Hepatocyte (in vitro differentiated cells): ENCODE measurements at regions not wholly inside any gene's neighbourhood (a gene's known extent, or its start where the extent isn't known, plus 50 kb on each side); places are given as distances from the start of the nearest gene placed in this dataset.

Experiments used
- EZH2 ChIP-seq: fragments of 200-600 bp; sonication (generic); IDR thresholded peaks from 2 replicates; pipeline ENCODE4 v1.6.1; 2016; ENCODE audit warnings: antibody characterized with exemption, mild to moderate bottlenecking, borderline replicate concordance
- EZH2phosphoT487 ChIP-seq: fragments of 200-600 bp; sonication (generic); IDR thresholded peaks from one replicate; pipeline ENCODE4 v1.6.1; 2018; ENCODE audit warnings: antibody characterized with exemption, mild to moderate bottlenecking, low read depth, moderate library complexity; ENCODE audit not compliant: unreplicated experiment, severe bottlenecking
- TF ChIP-seq, protein P1 (sequence below): fragments of 200-600 bp; sonication (generic); IDR thresholded peaks from 2 replicates; pipeline ENCODE4 v1.5.1; 2016; ENCODE audit warnings: antibody characterized with exemption, mild to moderate bottlenecking; ENCODE audit not compliant: poor library complexity

DNA sequence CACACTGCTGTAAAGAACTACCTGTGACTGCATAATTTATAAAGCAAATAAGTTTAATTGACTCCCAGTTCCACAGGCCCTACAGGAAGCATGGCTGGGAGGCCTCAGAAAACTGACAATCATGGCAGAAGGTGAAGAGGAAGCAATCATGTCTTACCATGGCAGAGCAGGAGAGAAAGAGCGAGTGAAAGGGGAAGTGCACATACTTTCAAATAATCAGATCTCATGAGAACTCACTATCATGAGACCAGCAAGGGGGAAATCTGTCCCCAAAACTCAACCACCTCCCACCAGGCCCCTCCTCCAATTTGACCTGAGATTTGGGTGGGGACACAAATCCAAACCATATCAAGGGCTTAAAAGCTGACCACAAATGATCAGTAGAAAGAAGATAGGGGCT is 493.2 kb downstream of the PTPRC start:
- TF ChIP-seq, protein P1, sequence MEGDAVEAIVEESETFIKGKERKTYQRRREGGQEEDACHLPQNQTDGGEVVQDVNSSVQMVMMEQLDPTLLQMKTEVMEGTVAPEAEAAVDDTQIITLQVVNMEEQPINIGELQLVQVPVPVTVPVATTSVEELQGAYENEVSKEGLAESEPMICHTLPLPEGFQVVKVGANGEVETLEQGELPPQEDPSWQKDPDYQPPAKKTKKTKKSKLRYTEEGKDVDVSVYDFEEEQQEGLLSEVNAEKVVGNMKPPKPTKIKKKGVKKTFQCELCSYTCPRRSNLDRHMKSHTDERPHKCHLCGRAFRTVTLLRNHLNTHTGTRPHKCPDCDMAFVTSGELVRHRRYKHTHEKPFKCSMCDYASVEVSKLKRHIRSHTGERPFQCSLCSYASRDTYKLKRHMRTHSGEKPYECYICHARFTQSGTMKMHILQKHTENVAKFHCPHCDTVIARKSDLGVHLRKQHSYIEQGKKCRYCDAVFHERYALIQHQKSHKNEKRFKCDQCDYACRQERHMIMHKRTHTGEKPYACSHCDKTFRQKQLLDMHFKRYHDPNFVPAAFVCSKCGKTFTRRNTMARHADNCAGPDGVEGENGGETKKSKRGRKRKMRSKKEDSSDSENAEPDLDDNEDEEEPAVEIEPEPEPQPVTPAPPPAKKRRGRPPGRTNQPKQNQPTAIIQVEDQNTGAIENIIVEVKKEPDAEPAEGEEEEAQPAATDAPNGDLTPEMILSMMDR = no peak
- TF ChIP-seq EZH2 (no peak), EZH2phosphoT487 (no peak)
